Right lobe of liver (tissue), 6 donors: ENCODE measurements at regions not wholly inside any gene's neighbourhood (a gene's known extent, or its start where the extent isn't known, plus 50 kb on each side); places are given as distances from the start of the nearest gene placed in this dataset.

Source experiments
- ATAC-seq, 4 donors: fragments of 200-7000 bp; cut with Tn5 transposase; one replicate each; pipeline ENCODE4 v1.9.1; 2020; ENCODE audit warnings: mild to moderate bottlenecking in 4 of 4, moderate library complexity in 4 of 4
- DNase-seq, 3 donors: peaks; one replicate each; pipeline ENCODE4 v3.0.0-alpha.2; 2020
- H3K27ac ChIP-seq, 3 donors: fragments of 200-600 bp; one replicate each; pipeline ENCODE4 v1.8.0; 2022
- H3K27me3 ChIP-seq, 2 donors: fragments of 200-600 bp; one replicate each; pipeline ENCODE4 v1.8.0; 2022
- H3K36me3 ChIP-seq, 4 donors: fragments of 200-600 bp; sonication (generic) in 1 of 4; one replicate each; pipeline versions ENCODE4 v1.5.1 to v1.8.0; 2017 to 2022; ENCODE audit warnings: control low read depth in 1 of 4
- H3K4me1 ChIP-seq, 4 donors: fragments of 200-600 bp; sonication (generic) in 1 of 4; one replicate each; pipeline versions ENCODE4 v1.5.1 to v1.8.0; 2017 to 2022; ENCODE audit warnings: control low read depth in 1 of 4
- H3K4me3 ChIP-seq, 3 donors: fragments of 200-600 bp; one replicate each; pipeline ENCODE4 v1.8.0; 2022
- H3K9me3 ChIP-seq, 4 donors: fragments of 200-600 bp; sonication (generic) in 1 of 4; one replicate each; pipeline versions ENCODE4 v1.5.1 to v1.8.0; 2017 to 2022; ENCODE audit warnings: control low read depth in 1 of 4
- POLR2A ChIP-seq: fragments of 450-650 bp; IDR thresholded peaks from one replicate; pipeline ENCODE4 v1.6.1; 2017; ENCODE audit warnings: antibody characterized with exemption, mild to moderate bottlenecking
- WGBS: methylation state at CpG from one replicate; pipeline ENCODE4 v1.1.6; 2018; ENCODE audit warnings: low coverage, low lambda C conversion rate; ENCODE audit not compliant: insufficient coverage; ENCODE audit errors: missing lambda C conversion rate; 5-methylcytosine and 5-hydroxymethylcytosine counted together
- intact Hi-C, 2 donors: fragments of 100-400 bp; cut with DNase I; formaldehyde crosslinking; loops; one replicate each; pipeline versions ENCODE4 v1.11.2 to v1.14.1; 2022
- TF ChIP-seq, protein P1 (sequence below), 4 donors: fragments of 200-600 bp in 3 of 4; fragments of 450-650 bp in 1 of 4; IDR thresholded peaks; one replicate each; pipeline versions ENCODE4 v1.5.1 to v1.8.0; 2016 to 2022; ENCODE audit warnings: antibody characterized with exemption in 4 of 4, mild to moderate bottlenecking in 2 of 4
- donor health status: DM: no; HTN: yes; CAD: no.
- donor health status: DM: no; HTN: no; CAD: no.
- donor health status: DM: no; HTN: no; CAD: no.
- donor health status: DM: no; HTN: yes; CAD: no.
- donor health status: DM: no; HTN: yes; CAD: no.

DNA sequence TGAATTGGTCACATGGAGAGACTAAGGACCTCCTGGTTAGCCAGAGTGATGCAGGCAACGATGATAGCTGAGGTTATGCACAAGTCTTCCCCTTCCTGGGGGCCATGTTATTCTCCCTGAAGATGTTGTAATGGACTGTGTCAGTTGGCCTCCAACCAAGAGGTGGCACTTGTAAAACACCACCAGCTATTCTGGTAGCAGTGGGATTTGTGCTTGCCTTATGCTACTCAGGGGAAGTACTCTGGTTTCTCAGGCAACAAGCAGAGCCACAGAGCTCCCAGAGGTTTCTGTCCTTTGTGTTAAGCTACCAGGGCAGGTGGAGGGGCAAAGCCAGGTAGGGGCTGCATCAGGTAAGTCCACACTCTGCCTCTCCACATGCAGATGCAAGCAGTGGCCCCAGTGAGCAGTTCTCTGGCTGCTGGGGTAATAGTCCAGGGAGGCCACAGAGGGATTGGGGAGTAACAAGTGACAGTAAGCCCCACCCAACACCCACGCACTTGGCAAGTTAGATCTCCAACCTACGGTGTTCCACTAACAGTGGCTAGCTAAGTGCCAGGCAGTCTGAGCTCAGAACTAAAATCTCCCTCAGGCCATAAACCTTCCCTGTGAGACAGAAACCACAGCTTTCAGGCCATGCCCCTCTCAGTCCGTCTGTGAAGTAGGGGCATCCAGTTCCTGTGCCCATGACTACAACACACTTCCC, 99.7 kb downstream of the RND3 start:
- Histone ChIP-seq H3K36me3 (no peaks in the 10 kb centered on the region), H3K9me3 (peaks cover 0 to 7% (median 0%) of the 10 kb centered on the region in 4 donors), H3K4me1 (no peaks in the 10 kb centered on the region), H3K27ac (no peak overlapping the region), H3K4me3 (no peak overlapping the region), H3K27me3 (no peaks in the 10 kb centered on the region)
- WGBS, result 67% methylated on average over 1 of the region's 4 CpGs
- no peak for TF ChIP-seq POLR2A
- TF ChIP-seq, protein P1, sequence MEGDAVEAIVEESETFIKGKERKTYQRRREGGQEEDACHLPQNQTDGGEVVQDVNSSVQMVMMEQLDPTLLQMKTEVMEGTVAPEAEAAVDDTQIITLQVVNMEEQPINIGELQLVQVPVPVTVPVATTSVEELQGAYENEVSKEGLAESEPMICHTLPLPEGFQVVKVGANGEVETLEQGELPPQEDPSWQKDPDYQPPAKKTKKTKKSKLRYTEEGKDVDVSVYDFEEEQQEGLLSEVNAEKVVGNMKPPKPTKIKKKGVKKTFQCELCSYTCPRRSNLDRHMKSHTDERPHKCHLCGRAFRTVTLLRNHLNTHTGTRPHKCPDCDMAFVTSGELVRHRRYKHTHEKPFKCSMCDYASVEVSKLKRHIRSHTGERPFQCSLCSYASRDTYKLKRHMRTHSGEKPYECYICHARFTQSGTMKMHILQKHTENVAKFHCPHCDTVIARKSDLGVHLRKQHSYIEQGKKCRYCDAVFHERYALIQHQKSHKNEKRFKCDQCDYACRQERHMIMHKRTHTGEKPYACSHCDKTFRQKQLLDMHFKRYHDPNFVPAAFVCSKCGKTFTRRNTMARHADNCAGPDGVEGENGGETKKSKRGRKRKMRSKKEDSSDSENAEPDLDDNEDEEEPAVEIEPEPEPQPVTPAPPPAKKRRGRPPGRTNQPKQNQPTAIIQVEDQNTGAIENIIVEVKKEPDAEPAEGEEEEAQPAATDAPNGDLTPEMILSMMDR (IDR thresholded peaks at IDR 0.05), result no peak
- intact Hi-C loops, result no loop called here
- no peak for DNase-seq
- ATAC-seq, result no peak

DNA sequence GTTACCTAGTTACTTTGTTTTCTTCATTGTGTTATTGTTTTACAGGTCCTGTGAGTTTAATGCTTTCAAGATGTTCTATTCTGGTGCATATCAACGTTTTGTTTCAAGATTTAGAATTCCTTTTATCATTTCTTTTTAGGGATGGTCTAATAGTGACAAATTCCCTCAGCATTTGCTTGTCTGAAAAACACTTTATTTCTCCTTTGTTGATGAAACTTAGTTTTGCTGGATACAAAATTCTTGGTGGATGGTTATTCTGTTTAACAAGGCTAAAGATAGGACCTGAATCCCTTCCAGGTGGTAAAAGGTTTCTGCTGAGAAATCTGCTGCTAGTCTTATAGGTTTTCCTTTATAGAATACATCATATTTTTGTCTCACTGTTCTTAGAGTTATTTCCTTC, 102.3 kb downstream of the RND3 start:
- TF ChIP-seq, protein P1 (IDR thresholded peaks at IDR 0.05), result no peak
- TF ChIP-seq POLR2A, result no peak
- no peaks in the 10 kb centered on the region for H3K36me3 ChIP-seq
- intact Hi-C loops, result no loop called here
- DNase-seq, result no peak
- 40% methylated on average over 1 of the region's 1 CpG for WGBS
- H3K27me3 ChIP-seq, result no peaks in the 10 kb centered on the region
- H3K4me1 ChIP-seq, result no peaks in the 10 kb centered on the region
- H3K4me3 ChIP-seq, result no peak overlapping the region
- no peak overlapping the region for H3K27ac ChIP-seq
- H3K9me3 ChIP-seq, result peaks cover 0 to 7% (median 0%) of the 10 kb centered on the region in 4 donors
- no peak for ATAC-seq

DNA sequence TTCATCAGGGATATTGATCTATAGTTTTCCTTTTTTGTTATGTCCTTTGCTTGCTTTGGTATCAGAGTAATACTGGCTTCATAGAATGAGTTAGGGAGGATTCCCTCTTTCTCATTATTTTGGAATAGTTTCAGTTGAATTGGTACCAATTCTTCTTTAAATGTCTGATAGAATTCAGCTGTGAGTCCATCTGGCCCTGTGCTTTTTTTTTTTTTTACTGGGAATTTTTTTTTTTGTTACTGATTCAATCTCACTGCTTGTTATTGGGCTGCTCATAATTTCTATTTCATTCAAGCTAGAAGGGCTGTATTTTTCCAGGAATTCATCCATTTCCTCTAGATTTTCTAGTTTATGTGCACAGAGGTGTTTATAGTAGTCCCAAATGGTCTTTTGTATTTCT, 103.9 kb downstream of the RND3 start:
- H3K36me3 ChIP-seq, result no peaks in the 10 kb centered on the region
- H3K4me3 ChIP-seq, result no peak overlapping the region
- no peaks in the 10 kb centered on the region for H3K4me1 ChIP-seq
- no peak overlapping the region for H3K27ac ChIP-seq
- DNase-seq (no peak), ATAC-seq (no peak)
- TF ChIP-seq, protein P1 (IDR thresholded peaks at IDR 0.05), result no peak
- no peak for TF ChIP-seq POLR2A
- no peaks in the 10 kb centered on the region for H3K27me3 ChIP-seq
- intact Hi-C loops, result no loop called here
- peaks cover 0 to 7% (median 0%) of the 10 kb centered on the region in 4 donors for H3K9me3 ChIP-seq

DNA sequence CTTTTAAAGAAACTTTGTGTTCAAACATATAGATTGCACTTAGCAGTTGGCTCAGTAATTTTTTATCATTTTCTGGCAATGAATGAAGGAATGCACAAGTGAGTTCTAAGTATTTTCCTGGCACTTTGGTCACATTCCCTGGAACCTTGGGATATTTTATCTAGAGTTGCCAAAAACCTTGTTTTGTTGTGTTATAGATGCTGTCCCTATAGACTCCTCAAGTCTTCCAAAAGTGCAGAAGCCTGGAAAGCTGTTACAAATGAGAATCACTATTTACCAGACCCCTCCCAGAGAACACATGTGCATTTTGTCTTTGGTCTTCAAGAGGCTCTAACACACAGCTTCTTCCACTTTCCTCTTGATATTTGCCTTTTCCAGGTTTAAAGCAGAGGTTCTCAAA, 108.3 kb downstream of the RND3 start:
- intact Hi-C loops, result no loop called here
- TF ChIP-seq, protein P1 (IDR thresholded peaks at IDR 0.05), result no peak
- no peak for TF ChIP-seq POLR2A

DNA sequence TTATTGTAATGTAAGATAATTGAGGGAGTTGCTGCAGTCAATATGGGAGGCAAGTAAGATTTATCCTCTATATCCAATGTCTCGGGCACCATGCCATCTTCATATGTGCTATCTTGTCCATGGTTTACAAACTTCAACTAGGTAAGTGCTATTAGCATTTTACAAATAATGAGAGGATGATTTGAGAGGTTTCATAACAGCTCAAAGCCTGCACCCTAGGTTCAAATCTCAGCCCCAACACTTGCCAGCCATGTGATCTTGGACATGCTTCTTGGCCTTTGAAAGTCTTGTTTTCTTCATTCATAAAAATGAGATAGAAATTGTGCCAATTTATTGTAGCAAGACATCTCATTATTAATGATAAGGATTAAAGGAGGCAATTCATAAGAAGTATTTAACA, 108.8 kb downstream of the RND3 start:
- TF ChIP-seq POLR2A, result no peak
- TF ChIP-seq, protein P1 (IDR thresholded peaks at IDR 0.05), result no peak
- Histone ChIP-seq H3K27me3 (no peaks in the 10 kb centered on the region), H3K9me3 (no peaks in the 10 kb centered on the region), H3K36me3 (no peaks in the 10 kb centered on the region), H3K4me1 (peaks cover 0 to 14% (median 0%) of the 10 kb centered on the region in 4 donors), H3K27ac (no peak overlapping the region), H3K4me3 (no peak overlapping the region)
- no peak for ATAC-seq
- WGBS, result 90% methylated on average over 1 of the region's 1 CpG
- intact Hi-C loops, result no loop called here
- DNase-seq, result no peak

More for the DNA sequence above, 108.3 kb downstream of the RND3 start:
- no peak for ATAC-seq
- no peak for DNase-seq
- H3K27ac ChIP-seq, result no peak overlapping the region
- H3K9me3 ChIP-seq, result no peaks in the 10 kb centered on the region
- peaks cover 0 to 14% (median 0%) of the 10 kb centered on the region in 4 donors for H3K4me1 ChIP-seq
- no peaks in the 10 kb centered on the region for H3K27me3 ChIP-seq
- H3K36me3 ChIP-seq, result no peaks in the 10 kb centered on the region
- H3K4me3 ChIP-seq, result no peak overlapping the region
